WTC11 (cell line): ENCODE measurements at regions not wholly inside any gene's neighbourhood (a gene's known extent, or its start where the extent isn't known, plus 50 kb on each side); places are given as distances from the start of the nearest gene placed in this dataset.

Source experiments
- ATAC-seq: fragments of 200-7000 bp; cut with Tn5 transposase; 2 replicates; pipeline ENCODE4 v1.10.0; 2021; ENCODE audit warnings: mild to moderate bottlenecking, moderate library complexity
- CTCF ChIA-PET: fragments of 300-600 bp; sonication (Branson Sonifier 250); formaldehyde crosslinking; loops from one replicate; lab custom pipeline; 2021; ENCODE audit warnings: antibody characterized with exemption; lab: Charles Lee
- POLR2A ChIA-PET: fragments of 350-600 bp; sonication (Branson Sonifier 250); formaldehyde crosslinking; loops from one replicate; lab custom pipeline; 2021; ENCODE audit warnings: antibody characterized with exemption; lab: Charles Lee
- DNase-seq: peaks from one replicate; pipeline ENCODE4 v3.0.0; 2021; ENCODE audit warnings: low spot score
- H3K27ac Mint-ChIP-seq: 2 replicates; pipeline ENCODE4 v1.8.0; 2021; ENCODE audit warnings: mixed read lengths
- H3K27me3 Mint-ChIP-seq: 2 replicates; pipeline ENCODE4 v1.8.0; 2021; ENCODE audit warnings: low read depth, mild to moderate bottlenecking, moderate library complexity, mixed read lengths
- H3K36me3 Mint-ChIP-seq: 2 replicates; pipeline ENCODE4 v1.8.0; 2021; ENCODE audit warnings: mixed read lengths
- H3K4me1 Mint-ChIP-seq: 2 replicates; pipeline ENCODE4 v1.8.0; 2022; ENCODE audit warnings: mixed read lengths
- H3K4me3 Mint-ChIP-seq: 2 replicates; pipeline ENCODE4 v1.8.0; 2021; ENCODE audit warnings: mild to moderate bottlenecking, moderate library complexity, mixed read lengths
- H3K9me3 Mint-ChIP-seq: 2 replicates; pipeline ENCODE4 v1.8.0; 2021; ENCODE audit warnings: mixed read lengths
- ATF1 ChIP-seq: sonication (generic); formaldehyde crosslinking; IDR thresholded peaks from 2 replicates; pipeline ENCODE4 v1.8.1; 2023; ENCODE audit warnings: mild to moderate bottlenecking, moderate library complexity, missing genetic modification reagents
- CBFB ChIP-seq: sonication (generic); formaldehyde crosslinking; IDR thresholded peaks from 2 replicates; pipeline ENCODE4 v1.8.1; 2022; ENCODE audit warnings: mild to moderate bottlenecking, low read depth, missing genetic modification reagents
- ETV6 ChIP-seq: sonication (generic); formaldehyde crosslinking; IDR thresholded peaks from 2 replicates; pipeline ENCODE4 v1.8.1; 2022; ENCODE audit warnings: mild to moderate bottlenecking, missing genetic modification reagents
- JUN ChIP-seq: sonication (generic); formaldehyde crosslinking; IDR thresholded peaks from 2 replicates; pipeline ENCODE4 v1.8.0; 2023; ENCODE audit warnings: mild to moderate bottlenecking, missing genetic modification reagents
- MXD4 ChIP-seq: fragments of 250-450 bp; sonication (Bioruptor Pico); IDR thresholded peaks from 2 replicates; pipeline ENCODE4 v1.8.0; 2021; ENCODE audit warnings: mild to moderate bottlenecking, moderate library complexity, borderline replicate concordance
- NFATC4 ChIP-seq: fragments of 250-450 bp; sonication (Bioruptor Pico); IDR thresholded peaks from 2 replicates; pipeline ENCODE4 v1.9.0; 2021; ENCODE audit warnings: mild to moderate bottlenecking
- SP1 ChIP-seq: sonication (generic); formaldehyde crosslinking; conservative IDR thresholded peaks from 2 replicates; pipeline ENCODE4 v1.8.1; 2022; ENCODE audit warnings: missing genetic modification reagents
- TP53 ChIP-seq: sonication (generic); formaldehyde crosslinking; IDR thresholded peaks from 2 replicates; pipeline ENCODE4 v1.8.1; 2023; ENCODE audit warnings: mild to moderate bottlenecking, missing genetic modification reagents
- ZBTB21 ChIP-seq: sonication (generic); formaldehyde crosslinking; IDR thresholded peaks from 2 replicates; pipeline ENCODE4 v1.8.1; 2023; ENCODE audit warnings: mild to moderate bottlenecking, missing genetic modification reagents, borderline replicate concordance
- ZNF121 ChIP-seq: sonication (generic); formaldehyde crosslinking; IDR thresholded peaks from 2 replicates; pipeline ENCODE4 v1.8.0; 2023; ENCODE audit warnings: missing genetic modification reagents
- ZNF138 ChIP-seq: sonication (generic); formaldehyde crosslinking; conservative IDR thresholded peaks from 2 replicates; pipeline ENCODE4 v1.8.1; 2022; ENCODE audit warnings: mild to moderate bottlenecking, moderate library complexity, missing genetic modification reagents
- ZNF219 ChIP-seq: sonication (generic); formaldehyde crosslinking; IDR thresholded peaks from 2 replicates; pipeline ENCODE4 v1.8.0; 2023; ENCODE audit warnings: missing genetic modification reagents, mild to moderate bottlenecking, borderline replicate concordance
- ZNF416 ChIP-seq: fragments of 250-450 bp; sonication (Bioruptor Pico); IDR thresholded peaks from 2 replicates; pipeline ENCODE4 v1.9.0; 2021; ENCODE audit warnings: mild to moderate bottlenecking, inconsistent platforms
- ZNF425 ChIP-seq: fragments of 250-450 bp; sonication (Bioruptor Pico); conservative IDR thresholded peaks from 2 replicates; pipeline ENCODE4 v1.9.0; 2021; ENCODE audit warnings: mild to moderate bottlenecking
- ZNF512 ChIP-seq: sonication (generic); formaldehyde crosslinking; IDR thresholded peaks from 2 replicates; pipeline ENCODE4 v1.8.1; 2022; ENCODE audit warnings: missing genetic modification reagents, borderline replicate concordance
- TF ChIP-seq, protein P1 (sequence below): sonication (generic); formaldehyde crosslinking; IDR thresholded peaks from 2 replicates; pipeline ENCODE4 v1.8.0; 2023; ENCODE audit warnings: missing genetic modification reagents, mild to moderate bottlenecking, borderline replicate concordance
- TF ChIP-seq, protein P2 (sequence below): fragments of 250-450 bp; sonication (Bioruptor Pico); IDR thresholded peaks from 2 replicates; pipeline ENCODE4 v1.9.0; 2021; ENCODE audit warnings: mild to moderate bottlenecking
- TF ChIP-seq, protein P3 (sequence below): sonication (generic); formaldehyde crosslinking; IDR thresholded peaks from 2 replicates; pipeline ENCODE4 v1.8.1; 2023; ENCODE audit warnings: mild to moderate bottlenecking, missing genetic modification reagents
- TF ChIP-seq, protein P4 (sequence below): sonication (generic); formaldehyde crosslinking; IDR thresholded peaks from 2 replicates; pipeline ENCODE4 v1.8.0; 2022; ENCODE audit warnings: mild to moderate bottlenecking, missing genetic modification reagents
- TF ChIP-seq, protein P5 (sequence below): sonication (generic); formaldehyde crosslinking; conservative IDR thresholded peaks from 2 replicates; pipeline ENCODE4 v1.8.1; 2023; ENCODE audit warnings: mild to moderate bottlenecking, low read depth, missing genetic modification reagents, moderate library complexity

DNA sequence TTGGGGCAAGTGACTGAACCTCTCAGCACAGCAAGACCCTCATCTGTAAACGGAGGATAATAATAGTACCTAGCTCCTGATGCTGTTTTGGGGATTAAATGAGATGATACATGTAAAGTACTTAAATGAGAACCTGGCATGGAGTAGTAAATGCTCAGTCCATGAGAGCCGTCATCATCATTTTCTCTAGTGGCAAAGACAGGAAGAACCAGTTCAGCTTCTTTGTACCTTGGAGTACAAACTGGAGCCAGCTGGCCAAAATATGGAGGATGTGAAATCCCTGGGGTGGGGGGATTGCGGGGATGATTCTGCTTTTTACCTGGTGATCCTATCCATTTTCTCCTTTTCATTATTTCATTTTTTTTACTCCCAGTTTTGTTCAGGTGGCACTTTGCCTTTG, 204.2 kb upstream of the LRRN1 start (continued):
- TF ChIP-seq, protein P1, sequence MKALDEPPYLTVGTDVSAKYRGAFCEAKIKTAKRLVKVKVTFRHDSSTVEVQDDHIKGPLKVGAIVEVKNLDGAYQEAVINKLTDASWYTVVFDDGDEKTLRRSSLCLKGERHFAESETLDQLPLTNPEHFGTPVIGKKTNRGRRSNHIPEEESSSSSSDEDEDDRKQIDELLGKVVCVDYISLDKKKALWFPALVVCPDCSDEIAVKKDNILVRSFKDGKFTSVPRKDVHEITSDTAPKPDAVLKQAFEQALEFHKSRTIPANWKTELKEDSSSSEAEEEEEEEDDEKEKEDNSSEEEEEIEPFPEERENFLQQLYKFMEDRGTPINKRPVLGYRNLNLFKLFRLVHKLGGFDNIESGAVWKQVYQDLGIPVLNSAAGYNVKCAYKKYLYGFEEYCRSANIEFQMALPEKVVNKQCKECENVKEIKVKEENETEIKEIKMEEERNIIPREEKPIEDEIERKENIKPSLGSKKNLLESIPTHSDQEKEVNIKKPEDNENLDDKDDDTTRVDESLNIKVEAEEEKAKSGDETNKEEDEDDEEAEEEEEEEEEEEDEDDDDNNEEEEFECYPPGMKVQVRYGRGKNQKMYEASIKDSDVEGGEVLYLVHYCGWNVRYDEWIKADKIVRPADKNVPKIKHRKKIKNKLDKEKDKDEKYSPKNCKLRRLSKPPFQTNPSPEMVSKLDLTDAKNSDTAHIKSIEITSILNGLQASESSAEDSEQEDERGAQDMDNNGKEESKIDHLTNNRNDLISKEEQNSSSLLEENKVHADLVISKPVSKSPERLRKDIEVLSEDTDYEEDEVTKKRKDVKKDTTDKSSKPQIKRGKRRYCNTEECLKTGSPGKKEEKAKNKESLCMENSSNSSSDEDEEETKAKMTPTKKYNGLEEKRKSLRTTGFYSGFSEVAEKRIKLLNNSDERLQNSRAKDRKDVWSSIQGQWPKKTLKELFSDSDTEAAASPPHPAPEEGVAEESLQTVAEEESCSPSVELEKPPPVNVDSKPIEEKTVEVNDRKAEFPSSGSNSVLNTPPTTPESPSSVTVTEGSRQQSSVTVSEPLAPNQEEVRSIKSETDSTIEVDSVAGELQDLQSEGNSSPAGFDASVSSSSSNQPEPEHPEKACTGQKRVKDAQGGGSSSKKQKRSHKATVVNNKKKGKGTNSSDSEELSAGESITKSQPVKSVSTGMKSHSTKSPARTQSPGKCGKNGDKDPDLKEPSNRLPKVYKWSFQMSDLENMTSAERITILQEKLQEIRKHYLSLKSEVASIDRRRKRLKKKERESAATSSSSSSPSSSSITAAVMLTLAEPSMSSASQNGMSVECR (CRISPR knock-in tag), result no peak
- TF ChIP-seq ZNF138 (no peak), NFATC4 (no peak), ZNF219 (CRISPR knock-in tag) (no peak), ZNF121 (no peak)
- TF ChIP-seq, all 79 proteins: peak for 0

DNA sequence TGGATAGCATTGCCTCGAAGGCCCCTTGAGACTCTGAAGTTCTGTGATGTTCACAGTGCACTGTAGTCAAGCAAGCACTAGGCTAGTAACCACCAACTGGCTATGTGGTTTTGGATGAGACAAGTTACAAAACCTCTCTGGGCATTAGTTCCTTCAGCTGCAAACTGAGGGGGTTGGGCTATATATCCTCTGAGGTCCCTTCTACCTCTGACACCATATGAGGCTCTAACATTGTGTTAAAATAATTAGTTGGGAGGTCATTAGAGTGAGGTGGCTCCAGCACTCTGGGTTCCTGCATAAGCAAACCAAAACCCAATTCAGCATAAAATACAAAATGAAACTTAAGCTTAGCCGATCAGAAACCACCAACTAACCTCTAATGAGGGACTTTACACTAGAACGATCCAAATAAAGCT, 209.5 kb upstream of the LRRN1 start:
- DNase-seq (no peak), ATAC-seq (no peak)
- Mint-ChIP-seq H3K27me3 (no peaks in the 10 kb centered on the region; the same call in 1 of the 2 replicates), H3K27ac (no peak overlapping the region), H3K36me3 (peaks cover 14% of the 10 kb centered on the region; the same call in 1 of the 2 replicates), H3K4me1 (no peaks in the 10 kb centered on the region), H3K4me3 (no peak overlapping the region), H3K9me3 (peaks cover 54% of the 10 kb centered on the region)
- ChIA-PET CTCF (no interaction called here), POLR2A (no interaction called here)
- no peak for TF ChIP-seq ATF1 (CRISPR knock-in tag)
- no peak for TF ChIP-seq SP1 (CRISPR knock-in tag)
- TF ChIP-seq ZNF416, result no peak
- no peak for TF ChIP-seq CBFB (CRISPR knock-in tag)
- TF ChIP-seq MXD4 (CRISPR knock-in tag), result no peak
- TF ChIP-seq, protein P2, sequence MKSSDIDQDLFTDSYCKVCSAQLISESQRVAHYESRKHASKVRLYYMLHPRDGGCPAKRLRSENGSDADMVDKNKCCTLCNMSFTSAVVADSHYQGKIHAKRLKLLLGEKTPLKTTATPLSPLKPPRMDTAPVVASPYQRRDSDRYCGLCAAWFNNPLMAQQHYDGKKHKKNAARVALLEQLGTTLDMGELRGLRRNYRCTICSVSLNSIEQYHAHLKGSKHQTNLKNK (CRISPR knock-in tag), result no peak
- TF ChIP-seq JUN (CRISPR knock-in tag), result no peak
- no peak for TF ChIP-seq ZNF512 (CRISPR knock-in tag)
- TF ChIP-seq, protein P3, sequence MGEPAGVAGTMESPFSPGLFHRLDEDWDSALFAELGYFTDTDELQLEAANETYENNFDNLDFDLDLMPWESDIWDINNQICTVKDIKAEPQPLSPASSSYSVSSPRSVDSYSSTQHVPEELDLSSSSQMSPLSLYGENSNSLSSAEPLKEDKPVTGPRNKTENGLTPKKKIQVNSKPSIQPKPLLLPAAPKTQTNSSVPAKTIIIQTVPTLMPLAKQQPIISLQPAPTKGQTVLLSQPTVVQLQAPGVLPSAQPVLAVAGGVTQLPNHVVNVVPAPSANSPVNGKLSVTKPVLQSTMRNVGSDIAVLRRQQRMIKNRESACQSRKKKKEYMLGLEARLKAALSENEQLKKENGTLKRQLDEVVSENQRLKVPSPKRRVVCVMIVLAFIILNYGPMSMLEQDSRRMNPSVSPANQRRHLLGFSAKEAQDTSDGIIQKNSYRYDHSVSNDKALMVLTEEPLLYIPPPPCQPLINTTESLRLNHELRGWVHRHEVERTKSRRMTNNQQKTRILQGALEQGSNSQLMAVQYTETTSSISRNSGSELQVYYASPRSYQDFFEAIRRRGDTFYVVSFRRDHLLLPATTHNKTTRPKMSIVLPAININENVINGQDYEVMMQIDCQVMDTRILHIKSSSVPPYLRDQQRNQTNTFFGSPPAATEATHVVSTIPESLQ, result no peak
- TF ChIP-seq ZBTB21 (CRISPR knock-in tag), result no peak
- TF ChIP-seq, protein P4, sequence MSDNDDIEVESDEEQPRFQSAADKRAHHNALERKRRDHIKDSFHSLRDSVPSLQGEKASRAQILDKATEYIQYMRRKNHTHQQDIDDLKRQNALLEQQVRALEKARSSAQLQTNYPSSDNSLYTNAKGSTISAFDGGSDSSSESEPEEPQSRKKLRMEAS (CRISPR knock-in tag), result no peak
- no peak for TF ChIP-seq ETV6 (CRISPR knock-in tag)
- TF ChIP-seq, protein P5, sequence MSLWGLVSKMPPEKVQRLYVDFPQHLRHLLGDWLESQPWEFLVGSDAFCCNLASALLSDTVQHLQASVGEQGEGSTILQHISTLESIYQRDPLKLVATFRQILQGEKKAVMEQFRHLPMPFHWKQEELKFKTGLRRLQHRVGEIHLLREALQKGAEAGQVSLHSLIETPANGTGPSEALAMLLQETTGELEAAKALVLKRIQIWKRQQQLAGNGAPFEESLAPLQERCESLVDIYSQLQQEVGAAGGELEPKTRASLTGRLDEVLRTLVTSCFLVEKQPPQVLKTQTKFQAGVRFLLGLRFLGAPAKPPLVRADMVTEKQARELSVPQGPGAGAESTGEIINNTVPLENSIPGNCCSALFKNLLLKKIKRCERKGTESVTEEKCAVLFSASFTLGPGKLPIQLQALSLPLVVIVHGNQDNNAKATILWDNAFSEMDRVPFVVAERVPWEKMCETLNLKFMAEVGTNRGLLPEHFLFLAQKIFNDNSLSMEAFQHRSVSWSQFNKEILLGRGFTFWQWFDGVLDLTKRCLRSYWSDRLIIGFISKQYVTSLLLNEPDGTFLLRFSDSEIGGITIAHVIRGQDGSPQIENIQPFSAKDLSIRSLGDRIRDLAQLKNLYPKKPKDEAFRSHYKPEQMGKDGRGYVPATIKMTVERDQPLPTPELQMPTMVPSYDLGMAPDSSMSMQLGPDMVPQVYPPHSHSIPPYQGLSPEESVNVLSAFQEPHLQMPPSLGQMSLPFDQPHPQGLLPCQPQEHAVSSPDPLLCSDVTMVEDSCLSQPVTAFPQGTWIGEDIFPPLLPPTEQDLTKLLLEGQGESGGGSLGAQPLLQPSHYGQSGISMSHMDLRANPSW, result no peak
- no peak for TF ChIP-seq TP53 (CRISPR knock-in tag)
- no peak for TF ChIP-seq ZNF425 (CRISPR knock-in tag)
